ENCODE measurements at regions not wholly inside any gene's neighbourhood (a gene's known extent, or its start where the extent isn't known, plus 50 kb on each side); places are given as distances from the start of the nearest gene placed in this dataset.

DNA sequence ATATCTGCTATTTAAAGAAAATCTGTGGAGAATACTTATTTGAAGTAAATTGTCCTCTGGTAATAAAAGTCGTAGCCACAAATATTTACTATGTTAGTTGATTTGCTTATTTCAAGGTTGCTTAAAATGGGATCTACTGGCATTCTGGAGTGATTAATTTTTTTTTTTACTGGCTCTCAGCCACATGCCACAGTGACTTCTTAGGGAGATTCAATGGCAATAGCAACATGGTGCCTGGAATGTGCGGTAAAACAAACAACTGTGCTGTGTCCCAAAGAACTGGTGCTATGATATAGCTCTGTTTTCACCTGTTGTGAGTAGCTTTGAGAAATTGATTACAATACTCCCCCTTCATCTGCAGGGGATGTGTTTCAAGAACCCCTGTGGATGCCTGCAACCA, 324.3 kb downstream of the GPAT3 start:
- Histone ChIP-seq H3K27me3 (replicated peaks in 1 of 2; ENCODE audit: control insufficient read depth in 2 of 2, insufficient read depth in 2 of 2, low read length in 1 of 2) (no peaks in the 10 kb centered on the region), H3K9ac (ENCODE audit: control insufficient read depth, insufficient read depth, low read length) (no peak overlapping the region), H3K27ac (ENCODE audit: control insufficient read depth, insufficient read depth) (no peak overlapping the region), H3K9me3 (replicated peaks; ENCODE audit: control insufficient read depth, insufficient read depth, low read length) (no peaks in the 10 kb centered on the region), H4K20me1 (ENCODE audit: control insufficient read depth, insufficient read depth) (no peaks in the 10 kb centered on the region), H3K4me2 (ENCODE audit: control insufficient read depth, insufficient read depth) (no peak overlapping the region), H3K79me2 (ENCODE audit: control insufficient read depth, insufficient read depth, low read length) (no peaks in the 10 kb centered on the region), H3K4me1 (ENCODE audit: control insufficient read depth, insufficient read depth, low read length) (no peaks in the 10 kb centered on the region), H3K4me3 (no peak overlapping the region), H2AFZ (ENCODE audit: control insufficient read depth, low read depth, low read length) (no peak overlapping the region), H3K36me3 (ENCODE audit: control insufficient read depth in 2 of 2, insufficient read depth in 2 of 2, low read length in 1 of 2) (no peaks in the 10 kb centered on the region)
- no peak for DNase-seq (ENCODE audit: low read depth, low spot score)
- POLR2A ChIA-PET: no interaction called here
- no peak for ATAC-seq
- TF ChIP-seq EGR1 (IDR thresholded peaks at IDR 0.05; ENCODE audit: borderline replicate concordance in 1 of 2, low read depth in 2 of 2, low read length in 2 of 2) (no peak), JUNB (IDR thresholded peaks at IDR 0.05) (no peak), BACH1 (IDR thresholded peaks at IDR 0.05; ENCODE audit: borderline replicate concordance) (no peak), SMC3 (IDR thresholded peaks at IDR 0.05; ENCODE audit: borderline replicate concordance, low read length) (no peak), ESRRA (IDR thresholded peaks at IDR 0.05; ENCODE audit: low read length) (no peak), TBL1XR1 (IDR thresholded peaks at IDR 0.05; ENCODE audit: low read depth, low read length) (no peak), ZNF207 (IDR thresholded peaks at IDR 0.05; ENCODE audit: borderline replicate concordance) (no peak), NBN (IDR thresholded peaks at IDR 0.05) (no peak), PML (IDR thresholded peaks at IDR 0.05; ENCODE audit: low read length) (no peak), CREM (IDR thresholded peaks at IDR 0.05; ENCODE audit: low read depth) (no peak)
- TF ChIP-seq, protein P1, sequence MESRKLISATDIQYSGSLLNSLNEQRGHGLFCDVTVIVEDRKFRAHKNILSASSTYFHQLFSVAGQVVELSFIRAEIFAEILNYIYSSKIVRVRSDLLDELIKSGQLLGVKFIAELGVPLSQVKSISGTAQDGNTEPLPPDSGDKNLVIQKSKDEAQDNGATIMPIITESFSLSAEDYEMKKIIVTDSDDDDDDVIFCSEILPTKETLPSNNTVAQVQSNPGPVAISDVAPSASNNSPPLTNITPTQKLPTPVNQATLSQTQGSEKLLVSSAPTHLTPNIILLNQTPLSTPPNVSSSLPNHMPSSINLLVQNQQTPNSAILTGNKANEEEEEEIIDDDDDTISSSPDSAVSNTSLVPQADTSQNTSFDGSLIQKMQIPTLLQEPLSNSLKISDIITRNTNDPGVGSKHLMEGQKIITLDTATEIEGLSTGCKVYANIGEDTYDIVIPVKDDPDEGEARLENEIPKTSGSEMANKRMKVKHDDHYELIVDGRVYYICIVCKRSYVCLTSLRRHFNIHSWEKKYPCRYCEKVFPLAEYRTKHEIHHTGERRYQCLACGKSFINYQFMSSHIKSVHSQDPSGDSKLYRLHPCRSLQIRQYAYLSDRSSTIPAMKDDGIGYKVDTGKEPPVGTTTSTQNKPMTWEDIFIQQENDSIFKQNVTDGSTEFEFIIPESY (IDR thresholded peaks at IDR 0.05): no peak
- no TSS peak for BruUV-seq (replicated peaks)
- in situ Hi-C loops (cut with MboI): no loop called here
- CTCF ChIA-PET: no interaction called here
- intact Hi-C loops (cut with micrococcal nuclease; ENCODE audit: unreplicated experiment): no loop called here
- 23% methylated on average over 2 of the region's 2 CpGs for WGBS (ENCODE audit: insufficient coverage, insufficient replicate concordance, low lambda C conversion rate, missing lambda C conversion rate)
- RAD21 ChIA-PET (ENCODE audit: unreplicated experiment): no interaction called here
- no peak for FAIRE-seq
- SMC1A ChIA-PET (ENCODE audit: uncharacterized antibody, unreplicated experiment): no interaction called here
